A549 (cell line): ENCODE measurements at regions not wholly inside any gene's neighbourhood (a gene's known extent, or its start where the extent isn't known, plus 50 kb on each side); places are given as distances from the start of the nearest gene placed in this dataset.

Source experiments
- ATAC-seq, 2 experiments: fragments of 200-7000 bp in 1 of 2; fragments of >200 bp in 1 of 2; cut with Nextera tagmentation in 1 of 2; cut with Tn5 transposase in 1 of 2; 3 replicates each; pipeline versions ENCODE4 v1.8.0 to v1.9.1; 2018 to 2020; ENCODE audit warnings: mild to moderate bottlenecking in 1 of 2, moderate library complexity in 1 of 2
- CTCF ChIA-PET: fragments of 300-600 bp; sonication (Branson Sonifier 250); formaldehyde crosslinking; extraction: SDS; loops from one replicate; lab custom pipeline; 2021; ENCODE audit warnings: antibody characterized with exemption, inconsistent platforms; lab: Yijun Ruan, JAX
- POLR2A ChIA-PET: fragments of 350-600 bp; formaldehyde crosslinking; extraction: SDS; loops from one replicate; lab custom pipeline; 2021; ENCODE audit warnings: antibody characterized with exemption, inconsistent platforms; lab: Yijun Ruan, JAX
- DNase-seq, 2 experiments: peaks; one replicate each; pipeline versions ENCODE4 v3.0.0 to v3.0.0-alpha.2; 2011 to 2016; ENCODE audit warnings: low read depth in 1 of 2, low spot score in 1 of 2
- FAIRE-seq: peaks from 2 replicates; lab custom pipeline; 2011; peaks lifted over from hg19 to GRCh38; lab: Jason Lieb, UNC
- H3K27ac ChIP-seq, 2 experiments: fragments of >200 bp; sonication (Bioruptor Twin); formaldehyde crosslinking; 3 replicates each; pipeline ENCODE4 v1.5.1; 2016 to 2017
- H3K4me1 ChIP-seq: fragments of >200 bp; sonication (Bioruptor Twin); formaldehyde crosslinking; 3 replicates; pipeline ENCODE4 v1.6.1; 2016
- H3K4me2 ChIP-seq: fragments of >200 bp; sonication (Bioruptor Twin); formaldehyde crosslinking; 3 replicates; pipeline ENCODE4 v1.6.1; 2016
- H3K4me3 ChIP-seq: fragments of >200 bp; sonication (Bioruptor Twin); formaldehyde crosslinking; 3 replicates; pipeline ENCODE4 v1.5.1; 2016
- H3K9me3 ChIP-seq: fragments of >200 bp; sonication (Bioruptor Twin); formaldehyde crosslinking; 3 replicates; pipeline ENCODE4 v1.6.1; 2016
- CBX8 ChIP-seq: fragments of 200-600 bp; sonication (generic); IDR thresholded peaks from 2 replicates; pipeline ENCODE4 v1.6.1; 2016
- E2F6 ChIP-seq: IDR thresholded peaks from 2 replicates; pipeline ENCODE4 v1.6.1; 2012; ENCODE audit warnings: low read depth, borderline replicate concordance
- EP300 ChIP-seq, 2 experiments: fragments of >200 bp; sonication (Bioruptor Twin); formaldehyde crosslinking; IDR thresholded peaks; 2 replicates in 1 of 2; 3 replicates in 1 of 2; pipeline ENCODE4 v1.6.1; 2016 to 2017
- GATA3 ChIP-seq: IDR thresholded peaks from 2 replicates; pipeline ENCODE4 v1.6.1; 2012; ENCODE audit warnings: borderline replicate concordance
- HDAC2 ChIP-seq: fragments of 200-600 bp; sonication (generic); IDR thresholded peaks from 2 replicates; pipeline ENCODE4 v1.6.1; 2016
- HMGXB4 ChIP-seq: fragments of 250-450 bp; sonication (Bioruptor Pico); IDR thresholded peaks from 2 replicates; pipeline ENCODE4 v1.5.0; 2021; ENCODE audit warnings: mild to moderate bottlenecking, moderate library complexity, borderline replicate concordance
- HOXB13 ChIP-seq: fragments of 250-450 bp; sonication (Bioruptor Pico); IDR thresholded peaks from 2 replicates; pipeline ENCODE4 v1.5.0; 2020; ENCODE audit warnings: low read depth, mild to moderate bottlenecking, moderate library complexity
- HOXB5 ChIP-seq: fragments of 250-450 bp; sonication (Bioruptor Pico); IDR thresholded peaks from 2 replicates; pipeline ENCODE4 v1.5.0; 2020; ENCODE audit warnings: mild to moderate bottlenecking, moderate library complexity
- JUN ChIP-seq, 2 experiments: fragments of >200 bp; sonication (Bioruptor Twin); formaldehyde crosslinking; IDR thresholded peaks; 2 replicates in 1 of 2; 3 replicates in 1 of 2; pipeline ENCODE4 v1.6.1; 2016 to 2017
- KDM1A ChIP-seq: fragments of 200-600 bp; sonication (generic); IDR thresholded peaks from 2 replicates; pipeline ENCODE4 v1.6.1; 2016; ENCODE audit warnings: low read depth, mild to moderate bottlenecking
- NR3C1 ChIP-seq: fragments of >200 bp; sonication (Bioruptor Twin); formaldehyde crosslinking; IDR thresholded peaks from 3 replicates; pipeline ENCODE4 v1.6.1; 2017
- PBX3 ChIP-seq: IDR thresholded peaks from 2 replicates; pipeline ENCODE4 v1.6.1; 2012
- PHF8 ChIP-seq: fragments of 200-600 bp; sonication (generic); IDR thresholded peaks from 2 replicates; pipeline ENCODE4 v1.6.1; 2016; ENCODE audit warnings: low read depth, mild to moderate bottlenecking, antibody characterized with exemption, moderate library complexity, borderline replicate concordance
- POLR2AphosphoS2 ChIP-seq: conservative IDR thresholded peaks from 2 replicates; pipeline ENCODE4 v1.6.1; 2012; ENCODE audit warnings: low read length, improper control_type of control experiment, inconsistent platforms
- RAD21 ChIP-seq, 2 experiments: fragments of >200 bp in 1 of 2; sonication (Bioruptor Twin) in 1 of 2; formaldehyde crosslinking in 1 of 2; IDR thresholded peaks in 1 of 2; conservative IDR thresholded peaks in 1 of 2; 2 replicates in 1 of 2; 3 replicates in 1 of 2; pipeline ENCODE4 v1.6.1; 2012 to 2018; ENCODE audit warnings: inconsistent platforms in 1 of 2
- SMC3 ChIP-seq: fragments of >200 bp; sonication (Bioruptor Twin); formaldehyde crosslinking; IDR thresholded peaks from 3 replicates; pipeline ENCODE4 v1.6.1; 2018; ENCODE audit warnings: inconsistent platforms
- USF2 ChIP-seq: fragments of 450-650 bp; IDR thresholded peaks from 2 replicates; pipeline ENCODE4 v1.6.1; 2014; ENCODE audit warnings: antibody characterized with exemption
- ZC3H11A ChIP-seq: fragments of 450-650 bp; IDR thresholded peaks from 2 replicates; pipeline ENCODE4 v1.6.1; 2014; ENCODE audit warnings: antibody characterized with exemption, mild to moderate bottlenecking
- ZFP36 ChIP-seq: fragments of 450-650 bp; IDR thresholded peaks from 2 replicates; pipeline ENCODE4 v1.6.1; 2014; ENCODE audit warnings: borderline replicate concordance; ENCODE audit not compliant: partially characterized antibody
- WGBS: methylation state at CpG from one replicate; pipeline ENCODE4 v1.1.6; 2017; ENCODE audit errors: missing lambda C conversion rate; 5-methylcytosine and 5-hydroxymethylcytosine counted together

GRCh38 chr3:158911586-158911985 lies 109.7 kb downstream of the MFSD1 start:
- DNase-seq (no peak), FAIRE-seq (no peak), ATAC-seq (no peak)
- no peaks in the 10 kb centered on the region for H3K4me1 ChIP-seq
- CTCF ChIA-PET: interaction anchor here (2.8 to 3.2 kb wide), 2 partner anchors 14 to 349 kb away, joined by 9 to 17 read pairs; no protein-coding TSS in a partner anchor
- POLR2A ChIA-PET: no interaction called here
- 46% methylated on average over 6 of the region's 6 CpGs for WGBS
- H3K27ac ChIP-seq: no peak overlapping the region
- no peak for TF ChIP-seq POLR2AphosphoS2
- no peak for TF ChIP-seq CBX8
- no peak for TF ChIP-seq HOXB5 (CRISPR knock-in tag)
- no peak for TF ChIP-seq RAD21 (conservative IDR thresholded peaks at IDR 0.05 in 1 of 2, IDR thresholded peaks at IDR 0.05 in 1 of 2)
- TF ChIP-seq SMC3: no peak
- TF ChIP-seq ZC3H11A: no peak
- no peak overlapping the region for H3K4me3 ChIP-seq
- H3K9me3 ChIP-seq: no peaks in the 10 kb centered on the region
- no peak overlapping the region for H3K4me2 ChIP-seq

GRCh38 chr3:158912188-158912587 lies 110.3 kb downstream of the MFSD1 start:
- Histone ChIP-seq H3K4me2 (no peak overlapping the region), H3K9me3 (no peaks in the 10 kb centered on the region), H3K4me1 (no peaks in the 10 kb centered on the region), H3K27ac (no peak overlapping the region), H3K4me3 (no peak overlapping the region)
- CTCF ChIA-PET: interaction anchor here (2.8 to 3.2 kb wide), 2 partner anchors 15 to 348 kb away, joined by 9 to 17 read pairs; no protein-coding TSS in a partner anchor
- DNase-seq (peak in 1 of 2 experiments; percentile 4), ATAC-seq (no peak), FAIRE-seq (no peak)
- WGBS: 24% methylated on average over 3 of the region's 3 CpGs
- TF ChIP-seq USF2 (no peak), JUN (IDR thresholded peaks at IDR 0.05) (no peak), HDAC2 (no peak), RAD21 (conservative IDR thresholded peaks at IDR 0.05 in 1 of 2, IDR thresholded peaks at IDR 0.05 in 1 of 2) (no peak)
- POLR2A ChIA-PET: no interaction called here

GRCh38 chr3:158912621-158913020 lies 110.8 kb downstream of the MFSD1 start:
- DNase-seq: no peak
- no peak for ATAC-seq
- POLR2A ChIA-PET: no interaction called here
- FAIRE-seq: no peak
- Histone ChIP-seq H3K4me3 (no peak overlapping the region), H3K9me3 (no peaks in the 10 kb centered on the region), H3K27ac (no peak overlapping the region), H3K4me2 (no peak overlapping the region), H3K4me1 (no peaks in the 10 kb centered on the region)
- WGBS: 27% methylated on average over 6 of the region's 6 CpGs
- CTCF ChIA-PET: interaction anchor here (1.4 to 3.2 kb wide), 3 partner anchors 16 to 348 kb away, joined by 3 to 17 read pairs (median 9); no protein-coding TSS in a partner anchor
- TF ChIP-seq HMGXB4 (CRISPR knock-in tag) (no peak), PBX3 (no peak), ZFP36 (no peak), E2F6 (no peak), HOXB13 (no peak), NR3C1 (no peak), EP300 (IDR thresholded peaks at IDR 0.05) (no peak), KDM1A (no peak), GATA3 (no peak), PHF8 (no peak), USF2 (no peak)
